CD14-positive monocyte (primary cell): ENCODE measurements at regions not wholly inside any gene's neighbourhood (a gene's known extent, or its start where the extent isn't known, plus 50 kb on each side); places are given as distances from the start of the nearest gene placed in this dataset.

Experiments used
- DNase-seq, 3 donors: peaks; one replicate each; pipeline ENCODE4 v3.0.0-alpha.2; 2011 to 2022
- H2AFZ ChIP-seq: 2 replicates; pipeline ENCODE4 v1.6.0; 2012; ENCODE audit warnings: mild to moderate bottlenecking, low read depth, low read length, inconsistent platforms; ENCODE audit not compliant: insufficient read depth, poor library complexity, severe bottlenecking
- H3K27ac ChIP-seq, 2 donors: 1 replicate in 1 of 2; 2 replicates in 1 of 2; pipeline ENCODE4 v1.5.1; 2012 to 2013; ENCODE audit warnings: low read length in 2 of 2, control low read depth in 1 of 2, inconsistent platforms in 1 of 2, low read depth in 1 of 2, mild to moderate bottlenecking in 1 of 2
- H3K27me3 ChIP-seq, 2 donors: one replicate each; pipeline versions ENCODE4 v1.6.0 to v1.6.1; 2011 to 2013; ENCODE audit warnings: low read length in 2 of 2; ENCODE audit not compliant: control insufficient read depth in 2 of 2, insufficient read depth in 2 of 2
- H3K36me3 ChIP-seq, 2 donors: replicated peaks in 1 of 2; 1 replicate in 1 of 2; 2 replicates in 1 of 2; pipeline versions ENCODE4 v1.5.1 to v1.6.1; 2012 to 2013; ENCODE audit warnings: low read length in 2 of 2, control low read depth in 1 of 2, inconsistent platforms in 1 of 2, mild to moderate bottlenecking in 1 of 2; ENCODE audit not compliant: insufficient read depth in 2 of 2, control insufficient read depth in 1 of 2
- H3K4me1 ChIP-seq, 2 donors: 1 replicate in 1 of 2; 2 replicates in 1 of 2; pipeline versions ENCODE4 v1.5.1 to v1.6.1; 2012 to 2013; ENCODE audit warnings: low read length in 2 of 2, control low read depth in 1 of 2, inconsistent platforms in 1 of 2, mild to moderate bottlenecking in 1 of 2, moderate library complexity in 1 of 2; ENCODE audit not compliant: insufficient read depth in 2 of 2, control insufficient read depth in 1 of 2
- H3K4me2 ChIP-seq: replicated peaks from 2 replicates; pipeline ENCODE3; 2012; ENCODE audit warnings: low read length, moderate library complexity, mild to moderate bottlenecking; ENCODE audit not compliant: poor library complexity, severe bottlenecking; ENCODE audit errors: extremely low read depth
- H3K4me3 ChIP-seq, 3 experiments: fragments of 200-600 bp in 1 of 3; sonication (generic) in 1 of 3; replicated peaks in 1 of 3; 1 replicate in 2 of 3; 2 replicates in 1 of 3; pipeline ENCODE4 v1.5.1; 2011 to 2013; ENCODE audit warnings: low read length in 3 of 3, mild to moderate bottlenecking in 3 of 3, control low read depth in 2 of 3, low read depth in 2 of 3, inconsistent platforms in 1 of 3, moderate library complexity in 1 of 3
- H3K79me2 ChIP-seq: 2 replicates; pipeline ENCODE4 v1.6.0; 2012; ENCODE audit warnings: mild to moderate bottlenecking, control low read depth, inconsistent platforms, low read length, moderate library complexity; ENCODE audit not compliant: insufficient read depth
- H3K9ac ChIP-seq: 2 replicates; pipeline ENCODE4 v1.6.0; 2017; ENCODE audit warnings: low read length, mild to moderate bottlenecking; ENCODE audit not compliant: insufficient read depth, poor library complexity, severe bottlenecking
- H3K9me3 ChIP-seq, 2 donors: replicated peaks in 1 of 2; 1 replicate in 1 of 2; 2 replicates in 1 of 2; pipeline versions ENCODE4 v1.5.1 to v1.6.1; 2012 to 2013; ENCODE audit warnings: low read length in 2 of 2, control low read depth in 1 of 2; ENCODE audit not compliant: control insufficient read depth in 1 of 2, insufficient read depth in 1 of 2
- H4K20me1 ChIP-seq: 2 replicates; pipeline ENCODE4 v1.6.0; 2012; ENCODE audit warnings: mild to moderate bottlenecking, low read length, control low read depth, moderate library complexity; ENCODE audit not compliant: insufficient read depth
- H3K27ac Mint-ChIP-seq, 7 donors: one replicate each; pipeline ENCODE4 v1.8.0; 2020; ENCODE audit warnings: mild to moderate bottlenecking in 7 of 7, mixed read lengths in 7 of 7, moderate library complexity in 6 of 7, inconsistent platforms in 2 of 7
- H3K27me3 Mint-ChIP-seq, 3 donors: one replicate each; pipeline ENCODE4 v1.8.0; 2021 to 2022; ENCODE audit warnings: low read depth in 3 of 3, mild to moderate bottlenecking in 3 of 3, mixed read lengths in 3 of 3, moderate library complexity in 3 of 3, inconsistent platforms in 1 of 3
- H3K36me3 Mint-ChIP-seq, 2 donors: one replicate each; pipeline ENCODE4 v1.8.0; 2020; ENCODE audit warnings: mixed read lengths in 2 of 2, inconsistent platforms in 1 of 2, mild to moderate bottlenecking in 1 of 2
- H3K4me1 Mint-ChIP-seq: one replicate; pipeline ENCODE4 v1.8.0; 2020; ENCODE audit warnings: mild to moderate bottlenecking, mixed read lengths
- H3K4me3 Mint-ChIP-seq, 2 donors: one replicate each; pipeline ENCODE4 v1.8.0; 2020; ENCODE audit warnings: mild to moderate bottlenecking in 2 of 2, mixed read lengths in 2 of 2, moderate library complexity in 1 of 2
- H3K9me3 Mint-ChIP-seq, 7 donors: one replicate each; pipeline ENCODE4 v1.8.0; 2020 to 2022; ENCODE audit warnings: mixed read lengths in 7 of 7, mild to moderate bottlenecking in 6 of 7, moderate library complexity in 6 of 7, inconsistent platforms in 2 of 7
- WGBS: methylation state at CpG from one replicate; pipeline ENCODE4 v1.1.5; 2013; ENCODE audit warnings: missing lambda C conversion rate; ENCODE audit not compliant: insufficient coverage; 5-methylcytosine and 5-hydroxymethylcytosine counted together
- intact Hi-C, 2 donors: fragments of 100-400 bp; cut with micrococcal nuclease; formaldehyde crosslinking; loops; one replicate each; pipeline versions ENCODE4 v1.15.0 to v1.15.1; 2023
- TF ChIP-seq, protein P1 (sequence below): fragments of 200-600 bp; IDR thresholded peaks from one replicate; pipeline ENCODE4 v1.8.0; 2022; ENCODE audit warnings: antibody characterized with exemption, mild to moderate bottlenecking

GRCh38 chr12:38116968-38117367 is 199.6 kb upstream of the ALG10B start:
- Histone ChIP-seq H2AFZ (no peak overlapping the region), H3K36me3 (no peaks in the 10 kb centered on the region), H3K27me3 (no peaks in the 10 kb centered on the region), H3K4me2 (no peak overlapping the region), H3K9ac (no peak overlapping the region), H3K27ac (no peak overlapping the region), H3K4me3 (no peak overlapping the region), H4K20me1 (no peaks in the 10 kb centered on the region), H3K4me1 (no peaks in the 10 kb centered on the region), H3K79me2 (no peaks in the 10 kb centered on the region), H3K9me3 (peaks cover 36 to 52% of the 10 kb centered on the region in 2 donors)
- H3K9me3 Mint-ChIP-seq, result peaks cover 8 to 36% (median 26%) of the 10 kb centered on the region in 7 donors
- intact Hi-C loops, result no loop called here
- H3K27ac Mint-ChIP-seq, result no peak overlapping the region
- DNase-seq, result no peak
- H3K4me3 Mint-ChIP-seq, result no peak overlapping the region
- no peaks in the 10 kb centered on the region for H3K4me1 Mint-ChIP-seq
- H3K36me3 Mint-ChIP-seq, result no peaks in the 10 kb centered on the region
- H3K27me3 Mint-ChIP-seq, result peaks cover 0 to 5% (median 0%) of the 10 kb centered on the region in 3 donors
- TF ChIP-seq, protein P1, sequence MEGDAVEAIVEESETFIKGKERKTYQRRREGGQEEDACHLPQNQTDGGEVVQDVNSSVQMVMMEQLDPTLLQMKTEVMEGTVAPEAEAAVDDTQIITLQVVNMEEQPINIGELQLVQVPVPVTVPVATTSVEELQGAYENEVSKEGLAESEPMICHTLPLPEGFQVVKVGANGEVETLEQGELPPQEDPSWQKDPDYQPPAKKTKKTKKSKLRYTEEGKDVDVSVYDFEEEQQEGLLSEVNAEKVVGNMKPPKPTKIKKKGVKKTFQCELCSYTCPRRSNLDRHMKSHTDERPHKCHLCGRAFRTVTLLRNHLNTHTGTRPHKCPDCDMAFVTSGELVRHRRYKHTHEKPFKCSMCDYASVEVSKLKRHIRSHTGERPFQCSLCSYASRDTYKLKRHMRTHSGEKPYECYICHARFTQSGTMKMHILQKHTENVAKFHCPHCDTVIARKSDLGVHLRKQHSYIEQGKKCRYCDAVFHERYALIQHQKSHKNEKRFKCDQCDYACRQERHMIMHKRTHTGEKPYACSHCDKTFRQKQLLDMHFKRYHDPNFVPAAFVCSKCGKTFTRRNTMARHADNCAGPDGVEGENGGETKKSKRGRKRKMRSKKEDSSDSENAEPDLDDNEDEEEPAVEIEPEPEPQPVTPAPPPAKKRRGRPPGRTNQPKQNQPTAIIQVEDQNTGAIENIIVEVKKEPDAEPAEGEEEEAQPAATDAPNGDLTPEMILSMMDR, result no peak
- 66% methylated on average over 5 of the region's 5 CpGs for WGBS

DNA sequence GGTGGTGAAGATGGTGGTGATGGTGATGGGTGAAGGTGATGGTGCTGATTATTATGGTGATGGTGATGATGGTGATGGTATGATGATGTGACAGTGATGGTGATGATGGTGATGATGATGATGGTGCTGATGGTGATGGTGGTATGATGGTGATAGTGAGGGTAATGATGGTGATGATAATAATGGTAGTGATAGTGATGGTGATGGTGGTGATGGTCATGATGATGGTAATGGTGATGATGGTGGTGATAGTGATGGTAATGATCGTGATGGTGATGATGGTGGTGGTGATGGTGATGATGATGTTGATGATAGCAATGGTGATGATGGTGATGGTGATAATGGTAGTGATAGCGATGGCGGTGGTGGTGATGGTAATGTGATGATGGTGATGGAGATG is 197.9 kb upstream of the ALG10B start:
- no peak overlapping the region for H3K4me2 ChIP-seq
- no peaks in the 10 kb centered on the region for H4K20me1 ChIP-seq
- no peak overlapping the region for H3K27ac ChIP-seq
- peaks cover 44 to 58% of the 10 kb centered on the region in 2 donors for H3K9me3 ChIP-seq
- intact Hi-C loops, result no loop called here
- WGBS, result 98% methylated on average over 3 of the region's 3 CpGs
- no peaks in the 10 kb centered on the region for H3K79me2 ChIP-seq
- Mint-ChIP-seq H3K4me3 (no peak overlapping the region), H3K36me3 (no peaks in the 10 kb centered on the region), H3K27me3 (peaks cover 0 to 5% (median 0%) of the 10 kb centered on the region in 3 donors), H3K4me1 (no peaks in the 10 kb centered on the region), H3K9me3 (peaks cover 12 to 42% (median 28%) of the 10 kb centered on the region in 7 donors), H3K27ac (peak overlapping the region in 1 of 7 donors; percentile 12)
- H3K4me1 ChIP-seq, result no peaks in the 10 kb centered on the region
- TF ChIP-seq, protein P1, result no peak
- no peaks in the 10 kb centered on the region for H3K36me3 ChIP-seq
- no peak for DNase-seq
- H2AFZ ChIP-seq, result no peak overlapping the region
- no peak overlapping the region for H3K4me3 ChIP-seq
- no peak overlapping the region for H3K9ac ChIP-seq
- no peaks in the 10 kb centered on the region for H3K27me3 ChIP-seq
